HUES64 (cell line): ENCODE measurements at regions not wholly inside any gene's neighbourhood (a gene's known extent, or its start where the extent isn't known, plus 50 kb on each side); places are given as distances from the start of the nearest gene placed in this dataset.

ENCODE experiments used
- H3K27ac ChIP-seq: 2 replicates; pipeline ENCODE4 v1.7.0; 2013; ENCODE audit warnings: low read depth, low read length, inconsistent platforms
- H3K27me3 ChIP-seq: 2 replicates; pipeline ENCODE4 v1.6.1; 2013; ENCODE audit warnings: mild to moderate bottlenecking, low read length; ENCODE audit not compliant: insufficient read depth
- H3K36me3 ChIP-seq: 2 replicates; pipeline ENCODE4 v1.6.1; 2013; ENCODE audit warnings: mild to moderate bottlenecking, low read length; ENCODE audit not compliant: insufficient read depth
- H3K4me1 ChIP-seq: 2 replicates; pipeline ENCODE4 v1.6.1; 2013; ENCODE audit warnings: mild to moderate bottlenecking, low read length, moderate library complexity; ENCODE audit not compliant: insufficient read depth
- H3K4me3 ChIP-seq: 2 replicates; pipeline ENCODE4 v1.5.1; 2013; ENCODE audit warnings: mild to moderate bottlenecking, low read length, moderate library complexity
- H3K9ac ChIP-seq: 2 replicates; pipeline ENCODE4 v1.6.1; 2013; ENCODE audit warnings: mild to moderate bottlenecking, low read depth, low read length
- H3K9me3 ChIP-seq: 2 replicates; pipeline ENCODE4 v1.6.1; 2013; ENCODE audit warnings: low read depth, low read length; ENCODE audit not compliant: insufficient read depth
- WGBS: fragments of 150-250, 120-280 bp; methylation state at CpG from one replicate; pipeline ENCODE4 v1.1.7; 2013; ENCODE audit warnings: missing lambda C conversion rate; 5-methylcytosine and 5-hydroxymethylcytosine counted together

DNA sequence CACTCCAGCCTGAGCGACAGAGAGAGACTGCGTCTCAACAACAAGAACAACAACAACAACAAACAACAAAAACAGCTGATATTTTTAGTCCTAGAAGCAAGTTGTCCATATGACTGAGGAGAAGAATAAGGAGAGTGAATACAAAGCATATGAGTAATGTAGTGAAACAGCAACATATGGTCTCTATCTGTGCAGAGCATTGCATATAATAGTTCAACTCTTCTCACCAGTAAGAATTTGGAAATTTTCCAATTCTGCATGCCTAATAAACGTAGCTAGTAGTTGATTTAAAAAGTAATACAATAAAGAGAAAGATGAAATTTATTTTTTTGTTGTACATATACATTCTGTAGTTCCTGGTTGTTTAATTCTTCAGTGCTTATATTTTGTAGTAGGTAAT is 129.7 kb upstream of the FAM83B start:
- Histone ChIP-seq H3K9ac (no peak overlapping the region), H3K4me1 (peaks cover 21% of the 10 kb centered on the region; the same call in 1 of the 2 replicates), H3K36me3 (no peaks in the 10 kb centered on the region), H3K4me3 (no peak overlapping the region), H3K27me3 (no peaks in the 10 kb centered on the region), H3K27ac (no peak overlapping the region), H3K9me3 (no peaks in the 10 kb centered on the region)
- 100% methylated on average over 2 of the region's 3 CpGs for WGBS

DNA sequence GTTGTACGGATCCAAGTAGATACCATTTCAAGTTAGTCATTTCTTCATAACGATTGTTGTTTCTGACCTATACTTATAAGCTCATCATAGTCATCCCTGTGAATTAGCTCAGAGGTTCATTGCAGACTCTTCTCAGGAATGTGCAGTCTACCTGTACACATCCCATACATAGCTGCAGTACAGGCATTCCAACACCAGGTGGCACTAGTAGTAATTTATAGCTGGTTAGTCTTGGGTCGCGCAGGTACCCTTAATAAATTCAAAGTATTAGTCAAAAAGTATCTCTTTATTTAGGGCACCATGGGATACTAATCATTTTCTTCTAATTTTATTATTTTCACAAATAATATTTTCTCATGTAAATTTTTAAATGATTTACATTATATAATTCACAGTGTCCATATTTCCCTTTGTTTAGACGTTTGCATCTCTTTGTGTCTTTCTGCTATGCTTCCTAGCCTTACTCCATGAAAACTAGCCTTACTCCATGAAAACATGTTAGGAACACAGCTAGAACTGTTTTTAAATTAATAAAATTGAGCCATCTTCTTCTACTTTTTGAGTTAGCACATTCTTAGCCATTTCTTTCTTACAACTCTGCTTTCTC is 128.6 kb upstream of the FAM83B start:
- 78% methylated on average over 3 of the region's 5 CpGs for WGBS

DNA sequence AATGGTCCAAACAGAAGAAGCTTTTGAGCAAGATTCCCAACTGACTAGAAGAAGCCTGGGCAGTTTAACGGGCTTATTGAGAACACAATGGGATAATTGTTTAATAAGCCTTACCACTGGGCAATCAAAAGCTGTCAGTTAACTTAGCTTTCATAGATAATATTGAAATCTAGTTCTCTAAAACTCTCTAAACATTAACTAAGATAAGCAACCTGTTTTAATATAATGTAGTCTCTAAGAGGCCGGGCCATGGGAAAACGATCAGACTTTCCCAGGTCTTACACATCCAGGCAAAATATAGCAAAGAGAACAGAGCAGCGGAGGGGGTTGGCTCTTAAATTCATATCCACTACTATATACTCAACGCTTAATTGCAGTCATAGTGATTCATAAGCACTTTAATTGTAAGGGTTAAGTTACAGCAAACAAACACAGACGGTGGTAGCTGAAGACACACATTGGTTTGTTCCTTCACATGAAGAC is 128.0 kb upstream of the FAM83B start:
- Histone ChIP-seq H3K27ac (no peak overlapping the region), H3K4me1 (peaks cover 21% of the 10 kb centered on the region; the same call in 1 of the 2 replicates), H3K9me3 (no peaks in the 10 kb centered on the region), H3K4me3 (no peak overlapping the region), H3K9ac (no peak overlapping the region), H3K27me3 (no peaks in the 10 kb centered on the region), H3K36me3 (no peaks in the 10 kb centered on the region)
- 98% methylated on average over 5 of the region's 6 CpGs for WGBS

More for the DNA sequence above, 128.6 kb upstream of the FAM83B start:
- H3K4me3 ChIP-seq, result no peak overlapping the region
- no peak overlapping the region for H3K9ac ChIP-seq
- H3K27ac ChIP-seq, result no peak overlapping the region
- no peaks in the 10 kb centered on the region for H3K9me3 ChIP-seq
- no peaks in the 10 kb centered on the region for H3K36me3 ChIP-seq
- H3K27me3 ChIP-seq, result no peaks in the 10 kb centered on the region
- peaks cover 21% of the 10 kb centered on the region; the same call in 1 of the 2 replicates for H3K4me1 ChIP-seq

DNA sequence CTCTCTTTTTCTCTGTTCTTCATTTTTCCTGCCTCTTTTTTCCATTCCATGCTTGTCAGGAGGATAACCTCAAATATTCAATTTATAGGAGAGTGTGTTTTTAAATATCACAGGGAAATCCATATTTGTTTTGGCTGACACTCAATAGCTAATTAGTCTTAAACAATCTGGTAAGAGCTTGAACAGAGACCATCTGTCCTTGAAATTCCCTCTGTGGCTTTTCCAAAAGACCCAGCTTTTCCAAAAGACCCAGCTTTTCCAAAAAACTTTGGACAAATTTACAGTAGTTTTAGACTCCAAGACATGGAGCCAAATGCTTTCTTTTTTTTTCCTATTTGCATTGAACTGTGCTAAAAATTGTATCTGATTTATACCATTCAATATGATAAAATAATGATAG is 127.4 kb upstream of the FAM83B start:
- H3K9ac ChIP-seq, result no peak overlapping the region
- H3K27ac ChIP-seq, result no peak overlapping the region
- H3K4me1 ChIP-seq, result peaks cover 21% of the 10 kb centered on the region; the same call in 1 of the 2 replicates
- no peaks in the 10 kb centered on the region for H3K27me3 ChIP-seq
- no peak overlapping the region for H3K4me3 ChIP-seq
- H3K36me3 ChIP-seq, result no peaks in the 10 kb centered on the region
- no peaks in the 10 kb centered on the region for H3K9me3 ChIP-seq

DNA sequence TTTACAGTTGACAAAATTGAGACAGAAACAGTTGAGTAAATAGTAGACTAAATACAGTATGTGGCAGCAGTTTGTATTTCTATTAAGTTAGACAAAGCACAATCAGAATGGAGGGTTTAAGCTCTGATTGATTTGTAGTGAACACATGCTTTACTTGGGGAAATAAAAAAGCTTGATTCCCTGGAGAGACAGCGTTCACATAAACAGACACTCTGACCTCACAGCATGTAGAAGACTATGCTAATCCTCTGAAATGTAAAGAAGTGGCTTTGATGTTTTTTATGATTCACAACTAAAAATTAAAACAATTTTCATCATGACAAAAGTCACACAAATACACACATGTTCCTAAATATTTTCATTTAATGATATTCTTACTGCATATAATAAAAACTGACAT is 126.9 kb upstream of the FAM83B start:
- Histone ChIP-seq H3K9me3 (no peaks in the 10 kb centered on the region), H3K27ac (no peak overlapping the region), H3K36me3 (no peaks in the 10 kb centered on the region), H3K4me3 (no peak overlapping the region; the same call in 1 of the 2 replicates), H3K4me1 (peaks cover 21% of the 10 kb centered on the region; the same call in 1 of the 2 replicates), H3K27me3 (no peaks in the 10 kb centered on the region), H3K9ac (no peak overlapping the region)
- no CpG with 5 or more reads among the region's 1 CpG for WGBS

DNA sequence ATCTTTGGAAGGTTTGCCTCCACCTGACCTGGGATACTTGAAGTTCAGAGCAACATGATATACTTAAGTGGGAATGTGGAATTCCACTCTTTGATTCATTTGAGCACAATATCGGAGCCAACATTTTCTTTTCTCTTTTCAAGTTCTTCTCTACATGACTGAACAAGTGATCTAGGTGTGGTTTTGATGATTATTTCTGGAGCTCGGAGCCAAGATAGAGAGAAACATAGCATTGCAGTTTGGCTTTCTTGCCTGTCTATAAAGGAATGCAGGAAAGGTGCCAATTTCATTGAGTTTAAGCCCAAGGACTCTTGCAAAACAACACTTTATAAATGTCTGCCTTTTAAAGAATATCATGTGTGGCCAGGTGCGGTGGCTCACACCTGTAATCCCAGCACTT is 124.2 kb upstream of the FAM83B start:
- Histone ChIP-seq H3K4me1 (peaks cover 21% of the 10 kb centered on the region; the same call in 1 of the 2 replicates), H3K27me3 (no peaks in the 10 kb centered on the region), H3K27ac (no peak overlapping the region), H3K9ac (no peak overlapping the region), H3K9me3 (no peaks in the 10 kb centered on the region), H3K4me3 (no peak overlapping the region), H3K36me3 (no peaks in the 10 kb centered on the region)
- WGBS, result 95% methylated on average over 3 of the region's 3 CpGs

DNA sequence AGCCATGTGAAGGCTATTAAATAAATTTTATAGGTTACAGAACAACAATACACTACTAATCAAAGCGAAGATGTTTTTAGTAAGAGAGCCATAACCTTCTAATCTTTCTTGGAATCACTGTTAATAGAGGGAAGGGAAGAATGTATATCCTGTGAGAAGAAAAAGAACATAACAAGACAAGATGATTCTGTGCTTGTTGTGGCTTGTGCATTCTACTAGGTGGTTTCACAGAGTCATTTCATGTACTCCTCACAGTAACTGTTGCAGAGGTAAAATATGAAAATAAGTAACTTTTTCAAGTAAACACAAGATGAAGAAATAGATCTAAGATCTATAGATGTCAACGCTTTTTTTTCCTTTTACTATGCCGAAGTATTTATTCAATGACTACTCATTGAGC is 116.9 kb upstream of the FAM83B start:
- Histone ChIP-seq H3K9me3 (no peaks in the 10 kb centered on the region), H3K9ac (no peak overlapping the region), H3K4me3 (no peak overlapping the region), H3K27me3 (no peaks in the 10 kb centered on the region), H3K4me1 (no peaks in the 10 kb centered on the region), H3K27ac (no peak overlapping the region), H3K36me3 (no peaks in the 10 kb centered on the region)
- WGBS, result 100% methylated on average over 2 of the region's 3 CpGs

DNA sequence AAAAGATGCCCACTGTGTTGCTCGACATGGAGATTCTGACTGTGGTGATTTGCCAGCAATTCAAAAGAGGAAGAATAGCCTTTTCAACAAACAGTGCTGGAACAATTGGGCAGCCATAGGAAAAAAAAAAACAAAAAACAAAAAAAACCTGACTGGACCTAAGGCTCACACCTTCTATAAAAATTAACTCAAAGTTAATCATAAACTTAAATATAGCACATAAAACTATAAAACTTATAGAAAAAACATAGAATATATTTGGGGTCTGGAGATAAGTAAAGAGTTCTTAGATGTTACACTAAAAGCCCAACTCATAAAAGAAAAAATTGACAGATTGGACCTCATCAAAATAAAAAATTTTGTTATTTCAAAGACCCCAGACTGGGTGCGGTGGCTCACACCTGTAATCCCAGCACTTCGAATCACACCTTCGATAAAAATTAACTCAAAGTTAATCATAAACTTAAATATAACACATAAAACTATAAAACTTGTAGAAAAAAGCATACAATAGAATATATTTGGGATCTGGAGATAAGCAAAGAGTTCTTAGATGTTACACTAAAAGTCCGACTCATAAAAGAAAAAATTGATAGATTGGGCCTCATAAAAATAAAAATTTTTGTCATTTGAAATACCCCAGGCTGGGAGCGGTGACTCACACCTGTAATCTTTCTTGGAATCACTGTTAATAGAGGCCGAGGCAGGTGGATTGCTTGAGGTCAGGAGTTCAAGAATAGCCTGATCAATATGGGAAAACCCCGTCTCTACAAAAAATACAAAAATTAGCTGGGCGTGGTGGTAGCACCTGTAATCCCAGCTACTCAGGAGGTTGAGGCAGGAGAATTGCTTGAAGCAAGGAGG is 115.6 kb upstream of the FAM83B start:
- Histone ChIP-seq H3K36me3 (no peaks in the 10 kb centered on the region), H3K27me3 (no peaks in the 10 kb centered on the region), H3K4me3 (no peak overlapping the region), H3K27ac (no peak overlapping the region), H3K9ac (no peak overlapping the region), H3K4me1 (no peaks in the 10 kb centered on the region), H3K9me3 (no peaks in the 10 kb centered on the region; the same call in 1 of the 2 replicates)
- WGBS, result 96% methylated on average over 9 of the region's 9 CpGs

DNA sequence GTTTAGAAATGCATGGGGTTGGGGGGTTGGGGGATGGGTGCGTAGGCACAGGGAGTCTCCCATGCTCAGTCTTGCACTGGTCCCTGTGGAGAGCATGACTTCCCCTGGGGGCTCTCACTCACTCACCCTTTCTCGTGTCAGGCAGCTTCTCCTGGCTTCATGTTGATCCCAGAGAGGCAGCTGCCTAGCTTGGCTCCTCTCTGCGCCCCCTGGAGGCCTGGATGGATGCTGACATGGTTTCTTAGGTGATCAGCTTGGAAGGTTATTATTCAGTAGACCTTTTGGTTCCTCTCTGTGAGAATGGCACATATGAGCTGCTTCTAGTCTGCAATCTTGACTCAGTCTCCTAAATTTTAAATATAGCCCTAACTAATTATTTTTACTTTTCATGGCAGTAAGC is 109.3 kb upstream of the FAM83B start:
- no peaks in the 10 kb centered on the region for H3K4me1 ChIP-seq
- H3K27me3 ChIP-seq, result no peaks in the 10 kb centered on the region
- H3K36me3 ChIP-seq, result no peaks in the 10 kb centered on the region
- no peak overlapping the region for H3K9ac ChIP-seq
- H3K9me3 ChIP-seq, result no peaks in the 10 kb centered on the region; the same call in 1 of the 2 replicates
- 91% methylated on average over 3 of the region's 3 CpGs for WGBS
- H3K27ac ChIP-seq, result no peak overlapping the region
- H3K4me3 ChIP-seq, result no peak overlapping the region

DNA sequence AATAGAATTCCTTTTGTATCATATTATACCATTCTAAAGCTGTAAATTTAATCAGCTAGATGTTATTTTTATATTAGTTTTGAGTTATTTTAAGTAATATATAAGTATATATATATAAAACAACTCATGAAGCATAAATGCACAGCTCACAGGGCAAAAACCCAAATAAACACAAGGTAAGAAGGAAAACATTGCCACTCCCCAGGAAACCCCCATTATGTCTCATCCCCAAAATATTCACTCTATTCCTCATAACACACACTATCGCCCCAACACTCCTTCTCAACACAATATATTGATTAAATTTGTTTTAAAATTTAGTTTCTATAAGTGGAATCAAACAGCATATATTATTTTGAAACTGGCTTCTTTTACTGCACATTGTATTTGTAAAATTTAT is 98.6 kb upstream of the FAM83B start:
- no CpG with 5 or more reads among the region's 1 CpG for WGBS
- Histone ChIP-seq H3K27me3 (no peaks in the 10 kb centered on the region), H3K9ac (no peak overlapping the region), H3K4me1 (no peaks in the 10 kb centered on the region), H3K27ac (no peak overlapping the region), H3K4me3 (no peak overlapping the region), H3K36me3 (no peaks in the 10 kb centered on the region), H3K9me3 (0 out of 2 replicates have a peak, but pooled peaks cover 3% of the 10 kb centered on the region)

DNA sequence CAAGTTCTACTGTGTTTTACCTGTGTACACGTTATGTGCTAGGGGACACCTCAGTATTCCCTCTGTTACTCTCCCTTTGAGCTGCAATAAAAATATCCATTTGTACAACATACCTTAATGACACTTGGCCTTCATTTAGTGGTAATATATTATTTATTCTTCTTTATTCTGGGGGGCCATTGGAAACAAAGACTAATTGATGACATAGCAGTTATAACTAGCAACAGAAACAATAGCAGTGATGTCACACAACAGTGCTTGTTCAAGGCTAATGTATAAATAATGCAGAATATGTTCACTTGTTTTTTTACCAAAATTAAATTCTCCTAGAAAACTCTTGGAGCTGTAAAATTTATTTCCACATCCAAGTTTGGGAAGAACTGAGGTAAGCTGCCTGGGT is 92.2 kb upstream of the FAM83B start:
- no peaks in the 10 kb centered on the region for H3K27me3 ChIP-seq
- H3K4me3 ChIP-seq, result no peak overlapping the region
- 94% methylated on average over 1 of the region's 1 CpG for WGBS

More for the DNA sequence above, 92.2 kb upstream of the FAM83B start:
- Histone ChIP-seq H3K9ac (no peak overlapping the region), H3K4me1 (no peaks in the 10 kb centered on the region), H3K27ac (no peak overlapping the region), H3K36me3 (no peaks in the 10 kb centered on the region), H3K9me3 (no peaks in the 10 kb centered on the region)
